B cell (primary cell): ENCODE measurements at regions not wholly inside any gene's neighbourhood (a gene's known extent, or its start where the extent isn't known, plus 50 kb on each side); places are given as distances from the start of the nearest gene placed in this dataset.

Experiments used
- ATAC-seq: fragments of 200-7000 bp; cut with Tn5 transposase; one replicate; pipeline ENCODE4 v1.10.0; 2021; ENCODE audit warnings: low read depth, mild to moderate bottlenecking, moderate number of reproducible peaks, moderate library complexity
- CTCF ChIA-PET: fragments of 350-600 bp; sonication (Branson Sonifier 250); formaldehyde crosslinking; loops from one replicate; lab custom pipeline; 2021; ENCODE audit warnings: antibody characterized with exemption, inconsistent platforms; lab: Charles Lee
- POLR2A ChIA-PET: fragments of 350-600 bp; sonication (Branson Sonifier 250); formaldehyde crosslinking; loops from one replicate; lab custom pipeline; 2021; ENCODE audit warnings: antibody characterized with exemption; lab: Charles Lee
- DNase-seq: peaks from one replicate; pipeline ENCODE4 v3.0.0; 2013
- H2AFZ ChIP-seq: 2 replicates; pipeline ENCODE4 v1.6.1; 2012; ENCODE audit warnings: mild to moderate bottlenecking, low read depth, low read length; ENCODE audit not compliant: insufficient read depth, poor library complexity, severe bottlenecking
- H3K27ac ChIP-seq, 2 donors: 1 replicate in 1 of 2; 2 replicates in 1 of 2; pipeline ENCODE4 v1.5.1; 2012 to 2013; ENCODE audit warnings: low read length in 2 of 2, mild to moderate bottlenecking in 2 of 2, moderate library complexity in 1 of 2
- H3K27me3 ChIP-seq, 4 experiments: fragments of 200-600 bp in 1 of 4; sonication (generic) in 1 of 4; replicated peaks in 1 of 4; 1 replicate in 2 of 4; 2 replicates in 2 of 4; pipeline versions ENCODE4 v1.6.1 to v1.7.0; 2013 to 2016; ENCODE audit warnings: low read length in 3 of 4, mild to moderate bottlenecking in 2 of 4, mixed read lengths in 1 of 4, moderate library complexity in 1 of 4; ENCODE audit not compliant: insufficient read depth in 4 of 4, control insufficient read depth in 3 of 4; ENCODE audit errors: control extremely low read depth in 1 of 4
- H3K36me3 ChIP-seq, 2 experiments: replicated peaks in 1 of 2; 1 replicate in 1 of 2; 2 replicates in 1 of 2; pipeline versions ENCODE4 v1.6.1 to v1.7.1; 2013; ENCODE audit warnings: low read length in 1 of 2; ENCODE audit not compliant: insufficient read depth in 2 of 2, control insufficient read depth in 1 of 2; ENCODE audit errors: control extremely low read depth in 1 of 2, extremely low read depth in 1 of 2
- H3K4me1 ChIP-seq, 2 donors: fragments of 200-600 bp in 1 of 2; sonication (generic) in 1 of 2; 1 replicate in 1 of 2; 2 replicates in 1 of 2; pipeline versions ENCODE4 v1.5.1 to v1.6.1; 2013 to 2017; ENCODE audit warnings: low read length in 2 of 2; ENCODE audit not compliant: control insufficient read depth in 2 of 2, insufficient read depth in 2 of 2
- H3K4me2 ChIP-seq: replicated peaks from 2 replicates; pipeline ENCODE3; 2012; ENCODE audit warnings: mild to moderate bottlenecking, low read depth, low read length; ENCODE audit not compliant: poor library complexity, severe bottlenecking
- H3K4me3 ChIP-seq, 5 experiments: fragments of 200-600 bp in 1 of 5; sonication (generic) in 1 of 5; 1 replicate in 3 of 5; 2 replicates in 2 of 5; pipeline versions ENCODE4 v1.5.1 to v1.7.0; 2011 to 2016; ENCODE audit warnings: low read length in 4 of 5, mild to moderate bottlenecking in 4 of 5, low read depth in 2 of 5, control low read depth in 1 of 5, moderate library complexity in 1 of 5; ENCODE audit not compliant: insufficient read depth in 1 of 5; ENCODE audit errors: control extremely low read depth in 1 of 5, extremely low read depth in 1 of 5
- H3K79me2 ChIP-seq: fragments of 200-600 bp; sonication (generic); one replicate; pipeline ENCODE4 v1.6.0; 2016; ENCODE audit warnings: low read length; ENCODE audit not compliant: control insufficient read depth, insufficient read depth
- H3K9ac ChIP-seq: fragments of 200-600 bp; sonication (generic); 2 replicates; pipeline ENCODE4 v1.6.1; 2017; ENCODE audit warnings: mild to moderate bottlenecking, low read length, moderate library complexity
- H3K9me3 ChIP-seq, 3 donors: one replicate each; pipeline versions ENCODE4 v1.6.1 to v1.7.1; 2013; ENCODE audit warnings: low read length in 2 of 3; ENCODE audit not compliant: control insufficient read depth in 2 of 3, insufficient read depth in 1 of 3; ENCODE audit errors: control extremely low read depth in 1 of 3
- H4K20me1 ChIP-seq: 2 replicates; pipeline ENCODE4 v1.6.0; 2012; ENCODE audit warnings: mild to moderate bottlenecking, low read length; ENCODE audit not compliant: insufficient read depth, control insufficient read depth, poor library complexity, severe bottlenecking
- H3K27ac Mint-ChIP-seq: one replicate; pipeline ENCODE4 v1.8.0; 2021; ENCODE audit warnings: mixed read lengths
- H3K27me3 Mint-ChIP-seq: one replicate; pipeline ENCODE4 v1.8.0; 2021; ENCODE audit warnings: mixed read lengths
- H3K4me1 Mint-ChIP-seq: one replicate; pipeline ENCODE4 v1.8.0; 2021; ENCODE audit warnings: mixed read lengths
- H3K4me3 Mint-ChIP-seq: one replicate; pipeline ENCODE4 v1.8.0; 2021; ENCODE audit warnings: mixed read lengths
- H3K9me3 Mint-ChIP-seq: one replicate; pipeline ENCODE4 v1.8.0; 2022; ENCODE audit warnings: mixed read lengths; ENCODE audit not compliant: insufficient read depth
- EZH2 ChIP-seq: IDR thresholded peaks from 2 replicates; pipeline ENCODE4 v1.6.1; 2012; ENCODE audit warnings: borderline replicate concordance, low read depth, mild to moderate bottlenecking, moderate library complexity, low read length; ENCODE audit not compliant: insufficient read depth, poor library complexity, severe bottlenecking
- WGBS: methylation state at CpG from one replicate; pipeline ENCODE4 v1.1.5; 2013; ENCODE audit warnings: missing lambda C conversion rate; ENCODE audit not compliant: insufficient coverage; 5-methylcytosine and 5-hydroxymethylcytosine counted together
- intact Hi-C: fragments of 100-400 bp; cut with micrococcal nuclease; formaldehyde crosslinking; loops from one replicate; pipeline ENCODE4 v1.10.0; 2022
- TF ChIP-seq, protein P1 (sequence below): fragments of 200-600 bp; IDR thresholded peaks from one replicate; pipeline ENCODE4 v1.8.0; 2022; ENCODE audit warnings: antibody characterized with exemption, mild to moderate bottlenecking

DNA sequence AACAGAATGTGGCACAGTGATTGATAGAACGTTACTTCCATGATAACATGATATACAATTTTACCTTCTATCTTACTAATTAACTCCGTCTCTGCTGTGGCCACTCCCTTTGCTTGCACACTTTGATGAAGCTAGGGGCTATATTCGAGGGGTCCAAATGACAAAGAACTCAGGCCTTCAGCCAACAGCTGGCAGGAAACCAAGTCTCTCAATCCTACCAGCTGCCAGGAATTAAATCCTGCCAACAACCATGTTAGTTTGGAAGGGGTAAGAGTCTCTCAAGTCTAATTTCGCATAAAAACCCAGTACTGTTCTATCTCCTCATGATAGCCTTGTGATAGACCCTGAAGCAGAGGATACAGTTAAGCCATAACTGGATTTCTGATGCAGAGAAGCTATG, 1122.9 kb upstream of the PCDH10 start:
- intact Hi-C loops, result no loop called here
- ATAC-seq (no peak), DNase-seq (no peak)
- Histone ChIP-seq H3K79me2 (no peaks in the 10 kb centered on the region), H3K4me1 (no peaks in the 10 kb centered on the region), H3K27me3 (no peaks in the 10 kb centered on the region), H4K20me1 (no peaks in the 10 kb centered on the region), H3K4me3 (no peak overlapping the region), H2AFZ (no peak overlapping the region), H3K27ac (no peak overlapping the region), H3K9ac (no peak overlapping the region), H3K4me2 (no peak overlapping the region), H3K9me3 (no peaks in the 10 kb centered on the region), H3K36me3 (no peaks in the 10 kb centered on the region)
- ChIA-PET CTCF (no interaction called here), POLR2A (no interaction called here)
- Mint-ChIP-seq H3K4me3 (no peak overlapping the region), H3K27me3 (no peaks in the 10 kb centered on the region), H3K27ac (no peak overlapping the region), H3K4me1 (no peaks in the 10 kb centered on the region), H3K9me3 (peaks cover 2% of the 10 kb centered on the region)
- no peak for TF ChIP-seq EZH2
- TF ChIP-seq, protein P1, sequence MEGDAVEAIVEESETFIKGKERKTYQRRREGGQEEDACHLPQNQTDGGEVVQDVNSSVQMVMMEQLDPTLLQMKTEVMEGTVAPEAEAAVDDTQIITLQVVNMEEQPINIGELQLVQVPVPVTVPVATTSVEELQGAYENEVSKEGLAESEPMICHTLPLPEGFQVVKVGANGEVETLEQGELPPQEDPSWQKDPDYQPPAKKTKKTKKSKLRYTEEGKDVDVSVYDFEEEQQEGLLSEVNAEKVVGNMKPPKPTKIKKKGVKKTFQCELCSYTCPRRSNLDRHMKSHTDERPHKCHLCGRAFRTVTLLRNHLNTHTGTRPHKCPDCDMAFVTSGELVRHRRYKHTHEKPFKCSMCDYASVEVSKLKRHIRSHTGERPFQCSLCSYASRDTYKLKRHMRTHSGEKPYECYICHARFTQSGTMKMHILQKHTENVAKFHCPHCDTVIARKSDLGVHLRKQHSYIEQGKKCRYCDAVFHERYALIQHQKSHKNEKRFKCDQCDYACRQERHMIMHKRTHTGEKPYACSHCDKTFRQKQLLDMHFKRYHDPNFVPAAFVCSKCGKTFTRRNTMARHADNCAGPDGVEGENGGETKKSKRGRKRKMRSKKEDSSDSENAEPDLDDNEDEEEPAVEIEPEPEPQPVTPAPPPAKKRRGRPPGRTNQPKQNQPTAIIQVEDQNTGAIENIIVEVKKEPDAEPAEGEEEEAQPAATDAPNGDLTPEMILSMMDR, result no peak
- 88% methylated on average over 2 of the region's 4 CpGs for WGBS

DNA sequence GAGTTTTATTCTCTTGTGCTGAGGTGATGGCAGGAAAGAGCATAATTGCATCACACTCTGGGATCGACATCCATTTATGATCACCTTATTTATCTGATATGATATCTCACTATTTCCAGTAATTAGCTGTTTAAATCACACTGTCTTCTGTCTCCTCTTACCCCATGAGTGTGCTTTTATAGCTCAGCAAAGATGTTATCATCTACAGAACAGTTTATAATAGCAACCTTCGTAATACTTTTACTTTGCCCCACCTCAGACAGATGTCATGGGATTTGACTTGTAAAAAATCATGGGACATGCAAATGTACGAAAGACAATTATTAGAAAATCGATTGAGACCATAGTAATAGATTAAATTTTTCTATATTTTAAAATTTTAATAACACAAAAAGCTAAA, 1122.3 kb upstream of the PCDH10 start:
- no peak for TF ChIP-seq EZH2
- TF ChIP-seq, protein P1, result no peak
- Histone ChIP-seq H3K79me2 (no peaks in the 10 kb centered on the region), H3K9me3 (no peaks in the 10 kb centered on the region), H3K4me1 (no peaks in the 10 kb centered on the region), H3K36me3 (no peaks in the 10 kb centered on the region), H4K20me1 (no peaks in the 10 kb centered on the region), H3K27me3 (no peaks in the 10 kb centered on the region), H2AFZ (no peak overlapping the region), H3K4me3 (no peak overlapping the region), H3K4me2 (no peak overlapping the region), H3K9ac (no peak overlapping the region), H3K27ac (no peak overlapping the region)
- WGBS, result no CpG with 5 or more reads among the region's 4 CpGs
- Mint-ChIP-seq H3K27me3 (no peaks in the 10 kb centered on the region), H3K4me1 (no peaks in the 10 kb centered on the region), H3K4me3 (no peak overlapping the region), H3K9me3 (peaks cover 2% of the 10 kb centered on the region), H3K27ac (no peak overlapping the region)
- ATAC-seq, result no peak
- no peak for DNase-seq
- CTCF ChIA-PET, result no interaction called here
- intact Hi-C loops, result no loop called here
- POLR2A ChIA-PET, result no interaction called here
